Nephron progenitor cell (in vitro differentiated cells): ENCODE measurements at regions not wholly inside any gene's neighbourhood (a gene's known extent, or its start where the extent isn't known, plus 50 kb on each side); places are given as distances from the start of the nearest gene placed in this dataset.

Experiments used
- DNase-seq: peaks from one replicate; pipeline ENCODE4 v3.0.0; 2021
- H3K27ac Mint-ChIP-seq: 2 replicates; pipeline ENCODE4 v1.8.0; 2021; ENCODE audit warnings: mild to moderate bottlenecking, moderate library complexity, mixed read lengths
- H3K27me3 Mint-ChIP-seq: 2 replicates; pipeline ENCODE4 v1.8.0; 2021; ENCODE audit warnings: mild to moderate bottlenecking, low read depth, mixed read lengths; ENCODE audit not compliant: poor library complexity
- H3K36me3 Mint-ChIP-seq: 2 replicates; pipeline ENCODE4 v1.8.0; 2021; ENCODE audit warnings: low read depth, mixed read lengths
- H3K4me1 Mint-ChIP-seq: 2 replicates; pipeline ENCODE4 v1.8.0; 2021; ENCODE audit warnings: mixed read lengths
- H3K4me3 Mint-ChIP-seq: 2 replicates; pipeline ENCODE4 v1.8.0; 2021; ENCODE audit warnings: mild to moderate bottlenecking, moderate library complexity, mixed read lengths
- H3K9me3 Mint-ChIP-seq: 2 replicates; pipeline ENCODE4 v1.8.0; 2021; ENCODE audit warnings: mild to moderate bottlenecking, moderate library complexity, mixed read lengths
- CTCF ChIP-seq: fragments of 200-600 bp; sonication (generic); IDR thresholded peaks from 2 replicates; pipeline ENCODE4 v1.5.0; 2021; ENCODE audit warnings: antibody characterized with exemption

GRCh38 chr12:21054334-21054733 lies 76.7 kb upstream of the SLCO1B1 start:
- Mint-ChIP-seq H3K27ac (no peak overlapping the region), H3K4me3 (no peak overlapping the region), H3K9me3 (no peaks in the 10 kb centered on the region), H3K27me3 (no peaks in the 10 kb centered on the region), H3K4me1 (no peaks in the 10 kb centered on the region), H3K36me3 (no peaks in the 10 kb centered on the region)
- no peak for TF ChIP-seq CTCF
- no peak for DNase-seq

GRCh38 chr12:21065845-21066244 lies 65.1 kb upstream of the SLCO1B1 start:
- DNase-seq: no peak
- Mint-ChIP-seq H3K4me1 (no peaks in the 10 kb centered on the region), H3K27me3 (no peaks in the 10 kb centered on the region), H3K27ac (no peak overlapping the region), H3K9me3 (no peaks in the 10 kb centered on the region), H3K4me3 (no peak overlapping the region), H3K36me3 (no peaks in the 10 kb centered on the region)
- TF ChIP-seq CTCF: peak; percentile 21

- Mint-ChIP-seq H3K4me1 (no peaks in the 10 kb centered on the region), H3K27me3 (no peaks in the 10 kb centered on the region), H3K36me3 (no peaks in the 10 kb centered on the region), H3K9me3 (peaks cover 4% of the 10 kb centered on the region), H3K27ac (no peak overlapping the region), H3K4me3 (no peak overlapping the region)
- TF ChIP-seq CTCF: no peak
- no peak for DNase-seq
Measured at GRCh38 chr12:21073129-21073528, 57.9 kb upstream of the SLCO1B1 start.

GRCh38 chr12:21073822-21074460 lies 57.1 kb upstream of the SLCO1B1 start:
- H3K9me3 Mint-ChIP-seq: peaks cover 4% of the 10 kb centered on the region
- H3K4me3 Mint-ChIP-seq: no peak overlapping the region
- no peaks in the 10 kb centered on the region for H3K4me1 Mint-ChIP-seq
- no peak overlapping the region for H3K27ac Mint-ChIP-seq
- no peak for DNase-seq
- TF ChIP-seq CTCF: no peak
- H3K36me3 Mint-ChIP-seq: no peaks in the 10 kb centered on the region
- H3K27me3 Mint-ChIP-seq: no peaks in the 10 kb centered on the region
